Upper lobe of right lung (tissue), 1 donor: ENCODE measurements at regions not wholly inside any gene's neighbourhood (a gene's known extent, or its start where the extent isn't known, plus 50 kb on each side); places are given as distances from the start of the nearest gene placed in this dataset.

ENCODE experiments used
- ATAC-seq: fragments of 200-7000 bp; cut with Tn5 transposase; one replicate; pipeline ENCODE4 v1.9.1; 2020; ENCODE audit warnings: mild to moderate bottlenecking, moderate library complexity
- DNase-seq: peaks from one replicate; pipeline ENCODE4 v3.0.0-alpha.2; 2020
- H3K27ac ChIP-seq: fragments of 200-600 bp; one replicate; pipeline ENCODE4 v1.8.0; 2022
- H3K27me3 ChIP-seq: fragments of 200-600 bp; one replicate; pipeline ENCODE4 v1.8.0; 2022; ENCODE audit warnings: mild to moderate bottlenecking
- H3K36me3 ChIP-seq: fragments of 200-600 bp; one replicate; pipeline ENCODE4 v1.8.0; 2022
- H3K4me1 ChIP-seq: fragments of 200-600 bp; one replicate; pipeline ENCODE4 v1.8.0; 2022
- H3K4me3 ChIP-seq: fragments of 200-600 bp; one replicate; pipeline ENCODE4 v1.8.0; 2022; ENCODE audit warnings: mild to moderate bottlenecking
- H3K9me3 ChIP-seq: fragments of 200-600 bp; one replicate; pipeline ENCODE4 v1.8.0; 2022
- CTCF ChIP-seq: fragments of 200-600 bp; IDR thresholded peaks from one replicate; pipeline ENCODE4 v1.8.0; 2022; ENCODE audit warnings: antibody characterized with exemption
- intact Hi-C: fragments of 100-400 bp; cut with DNase I; formaldehyde crosslinking; loops from one replicate; pipeline ENCODE4 v1.11.0; 2022
- donor health status: DM: no; HTN: yes; CAD: no; lungs with severe emphysema.

- Histone ChIP-seq H3K36me3 (no peaks in the 10 kb centered on the region), H3K27ac (no peak overlapping the region), H3K27me3 (no peaks in the 10 kb centered on the region), H3K9me3 (no peaks in the 10 kb centered on the region), H3K4me3 (no peak overlapping the region), H3K4me1 (no peaks in the 10 kb centered on the region)
- no peak for TF ChIP-seq CTCF
- intact Hi-C loops = no loop called here
- DNase-seq (no peak), ATAC-seq (no peak)
These were observed 113.7 kb upstream of the PALMD start for GRCh38 chr1:99532276-99532580.

GRCh38 chr1:99533909-99534637 is 111.8 kb upstream of the PALMD start:
- no peak for TF ChIP-seq CTCF
- intact Hi-C loops = no loop called here
- Histone ChIP-seq H3K36me3 (no peaks in the 10 kb centered on the region), H3K4me1 (no peaks in the 10 kb centered on the region), H3K4me3 (no peak overlapping the region), H3K9me3 (no peaks in the 10 kb centered on the region), H3K27ac (no peak overlapping the region), H3K27me3 (no peaks in the 10 kb centered on the region)
- DNase-seq = no peak
- ATAC-seq = no peak

- ATAC-seq = no peak
- intact Hi-C loops = no loop called here
- no peaks in the 10 kb centered on the region for H3K4me1 ChIP-seq
These were observed 111.3 kb upstream of the PALMD start for GRCh38 chr1:99534638-99534930.

GRCh38 chr1:99535470-99536164 is 110.3 kb upstream of the PALMD start:
- ATAC-seq = no peak
- intact Hi-C loops = no loop called here
- H3K27ac ChIP-seq = no peak overlapping the region
- no peaks in the 10 kb centered on the region for H3K36me3 ChIP-seq
- DNase-seq = no peak
- no peak for TF ChIP-seq CTCF
- H3K4me1 ChIP-seq = no peaks in the 10 kb centered on the region
- H3K9me3 ChIP-seq = no peaks in the 10 kb centered on the region
- H3K4me3 ChIP-seq = no peak overlapping the region
- H3K27me3 ChIP-seq = no peaks in the 10 kb centered on the region

More at GRCh38 chr1:99534638-99534930, 111.3 kb upstream of the PALMD start:
- no peak for TF ChIP-seq CTCF
- H3K27me3 ChIP-seq = no peaks in the 10 kb centered on the region
- no peak for DNase-seq
- H3K4me3 ChIP-seq = no peak overlapping the region
- no peaks in the 10 kb centered on the region for H3K36me3 ChIP-seq
- H3K9me3 ChIP-seq = no peaks in the 10 kb centered on the region
- no peak overlapping the region for H3K27ac ChIP-seq

- DNase-seq (no peak), ATAC-seq (no peak)
- TF ChIP-seq CTCF = no peak
- intact Hi-C loops = no loop called here
- Histone ChIP-seq H3K36me3 (no peaks in the 10 kb centered on the region), H3K27ac (no peak overlapping the region), H3K4me1 (no peaks in the 10 kb centered on the region), H3K27me3 (no peaks in the 10 kb centered on the region), H3K4me3 (no peak overlapping the region), H3K9me3 (no peaks in the 10 kb centered on the region)
These were observed 107.9 kb upstream of the PALMD start for GRCh38 chr1:99537886-99538617.
